Mammary epithelial cell (primary cell): ENCODE measurements at regions not wholly inside any gene's neighbourhood (a gene's known extent, or its start where the extent isn't known, plus 50 kb on each side); places are given as distances from the start of the nearest gene placed in this dataset.
"Not testable (repeated sequence)": the region's sequence is repeated elsewhere in the genome, so short reads cannot be mapped to it uniquely, and the experiment has no call there.

Experiments
- CTCF ChIP-seq, 2 donors: IDR thresholded peaks in 1 of 2; conservative IDR thresholded peaks in 1 of 2; 2 replicates each; pipeline ENCODE4 v1.5.1; 2011 to 2012; ENCODE audit warnings: inconsistent platforms in 2 of 2, low read length in 2 of 2, mild to moderate bottlenecking in 2 of 2, control low read depth in 1 of 2, low read depth in 1 of 2; ENCODE audit not compliant: insufficient read depth in 1 of 2; ENCODE audit errors: extremely low read depth in 1 of 2
- EZH2 ChIP-seq: IDR thresholded peaks from 2 replicates; pipeline ENCODE4 v1.6.1; 2012; ENCODE audit warnings: low read length, inconsistent platforms, borderline replicate concordance

GRCh38 chr2:89145342-89145741 is 453.9 kb downstream of the RPIA start:
- peak in 1 of 2 donors; percentile 6 for TF ChIP-seq CTCF (conservative IDR thresholded peaks at IDR 0.05 in 1 of 2, IDR thresholded peaks at IDR 0.05 in 1 of 2; ENCODE audit: extremely low read depth in 1 of 2, insufficient read depth in 1 of 2, low read depth in 1 of 2, low read length in 2 of 2)
- not testable (repeated sequence) for TF ChIP-seq EZH2
